SU-DHL-6 (cell line): ENCODE measurements at regions not wholly inside any gene's neighbourhood (a gene's known extent, or its start where the extent isn't known, plus 50 kb on each side); places are given as distances from the start of the nearest gene placed in this dataset.

Experiments
- EZH2phosphoT487 ChIP-seq: fragments of 200-600 bp; sonication (generic), shearing (Covaris generic); conservative IDR thresholded peaks from 2 replicates; pipeline ENCODE4 v1.6.1; 2018; ENCODE audit warnings: mild to moderate bottlenecking, antibody characterized with exemption, low read length, moderate library complexity, mixed read lengths
- TF ChIP-seq, protein P1 (sequence below): fragments of 200-600 bp; sonication (generic); IDR thresholded peaks from one replicate; pipeline ENCODE4 v1.5.1; 2017; ENCODE audit warnings: antibody characterized with exemption, mild to moderate bottlenecking, low read length, moderate library complexity; ENCODE audit not compliant: insufficient read depth, poor library complexity, severe bottlenecking

DNA sequence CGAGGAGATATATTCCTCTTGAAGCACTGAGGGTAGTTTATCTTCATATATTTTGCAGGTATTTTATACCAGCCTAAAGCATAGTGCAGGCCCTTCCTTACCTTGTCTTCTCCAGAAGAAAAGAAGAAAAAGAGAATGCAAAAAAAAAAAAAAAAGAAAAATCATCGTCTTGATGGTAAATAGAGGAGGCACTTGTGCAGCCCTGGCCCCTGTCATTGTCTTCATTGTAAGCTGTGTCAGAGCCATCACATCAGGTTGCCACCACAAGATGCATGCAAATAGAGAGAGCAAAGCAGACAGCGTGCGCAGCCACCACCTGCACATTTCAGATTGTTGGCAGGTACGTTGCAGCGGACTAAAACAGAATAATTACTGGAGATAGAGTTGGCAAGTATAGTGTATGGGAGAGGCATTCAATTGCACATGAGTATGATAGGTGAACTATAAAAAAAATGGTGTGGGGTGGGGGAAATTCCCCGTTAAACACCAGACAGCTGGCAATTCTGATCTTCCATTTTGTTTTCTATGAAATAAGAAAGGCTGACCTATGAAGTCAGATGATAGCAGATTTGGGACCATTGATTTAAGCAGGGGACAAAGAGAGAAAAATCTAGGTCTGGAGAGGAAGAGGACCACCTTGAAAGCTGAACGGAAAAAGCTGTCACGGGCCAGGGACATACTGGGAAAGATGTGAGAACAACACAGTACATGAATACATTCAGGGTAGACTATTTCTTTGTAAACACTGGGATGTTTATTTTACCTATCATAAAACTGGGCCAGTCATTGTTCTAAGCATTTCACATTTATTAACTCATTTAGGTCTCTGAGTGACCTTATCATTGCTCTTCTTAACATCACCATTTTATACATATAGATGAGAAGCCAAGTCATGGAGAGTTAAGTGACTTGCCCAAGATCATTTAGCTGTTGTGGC, 306.3 kb upstream of the SP8 start:
- TF ChIP-seq, protein P1, sequence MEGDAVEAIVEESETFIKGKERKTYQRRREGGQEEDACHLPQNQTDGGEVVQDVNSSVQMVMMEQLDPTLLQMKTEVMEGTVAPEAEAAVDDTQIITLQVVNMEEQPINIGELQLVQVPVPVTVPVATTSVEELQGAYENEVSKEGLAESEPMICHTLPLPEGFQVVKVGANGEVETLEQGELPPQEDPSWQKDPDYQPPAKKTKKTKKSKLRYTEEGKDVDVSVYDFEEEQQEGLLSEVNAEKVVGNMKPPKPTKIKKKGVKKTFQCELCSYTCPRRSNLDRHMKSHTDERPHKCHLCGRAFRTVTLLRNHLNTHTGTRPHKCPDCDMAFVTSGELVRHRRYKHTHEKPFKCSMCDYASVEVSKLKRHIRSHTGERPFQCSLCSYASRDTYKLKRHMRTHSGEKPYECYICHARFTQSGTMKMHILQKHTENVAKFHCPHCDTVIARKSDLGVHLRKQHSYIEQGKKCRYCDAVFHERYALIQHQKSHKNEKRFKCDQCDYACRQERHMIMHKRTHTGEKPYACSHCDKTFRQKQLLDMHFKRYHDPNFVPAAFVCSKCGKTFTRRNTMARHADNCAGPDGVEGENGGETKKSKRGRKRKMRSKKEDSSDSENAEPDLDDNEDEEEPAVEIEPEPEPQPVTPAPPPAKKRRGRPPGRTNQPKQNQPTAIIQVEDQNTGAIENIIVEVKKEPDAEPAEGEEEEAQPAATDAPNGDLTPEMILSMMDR: no peak
- no peak for TF ChIP-seq EZH2phosphoT487
